ENCODE measurements at regions not wholly inside any gene's neighbourhood (a gene's known extent, or its start where the extent isn't known, plus 50 kb on each side); places are given as distances from the start of the nearest gene placed in this dataset.
A peak's percentile ranks its signal among the peaks of the same experiment; 100 is the strongest.

- no peaks in the 10 kb centered on the region for H3K9me3 ChIP-seq
- WGBS, 2 donors = 90 to 91% methylated on average over 1 of the region's 1 CpG
- no peaks in the 10 kb centered on the region for H3K27me3 ChIP-seq
- H3K36me3 ChIP-seq = no peaks in the 10 kb centered on the region
- peaks cover 0 to 31% (median 6%) of the 10 kb centered on the region in 4 donors for H3K4me1 ChIP-seq
- peak overlapping the region in 2 of 4 donors; percentile 19 to 50 for H3K27ac ChIP-seq
- DNase-seq = no peak
- intact Hi-C loops (cut with DNase I) = no loop called here
- TF ChIP-seq EP300 (IDR thresholded peaks at IDR 0.05) = no peak
- TF ChIP-seq POLR2A (IDR thresholded peaks at IDR 0.05) = no peak
- no peak for TF ChIP-seq POLR2AphosphoS5 (IDR thresholded peaks at IDR 0.05)
- TF ChIP-seq CTCF (IDR thresholded peaks at IDR 0.05) = no peak
- no peak overlapping the region for H3K4me3 ChIP-seq
Observed at GRCh38 chrX:22634751-22635150, 362.0 kb downstream of the CBLL2 start.

GRCh38 chrX:22648281-22648680 is 351.5 kb upstream of the DDX53 start:
- Histone ChIP-seq H3K9me3 (no peaks in the 10 kb centered on the region), H3K4me3 (no peak overlapping the region), H3K27ac (no peak overlapping the region), H3K27me3 (no peaks in the 10 kb centered on the region), H3K4me1 (peaks cover 0 to 19% (median 3%) of the 10 kb centered on the region in 4 donors), H3K36me3 (no peaks in the 10 kb centered on the region)
- DNase-seq = no peak
- 72 to 73% methylated on average over 6 of the region's 6 CpGs for WGBS, 2 donors
- intact Hi-C loops (cut with DNase I) = loop anchor here (10.0 kb wide), 1 partner anchor 253 kb away; no protein-coding TSS in a partner anchor
- TF ChIP-seq EP300 (IDR thresholded peaks at IDR 0.05) (no peak), POLR2AphosphoS5 (IDR thresholded peaks at IDR 0.05) (no peak), CTCF (IDR thresholded peaks at IDR 0.05) (no peak), POLR2A (IDR thresholded peaks at IDR 0.05) (no peak)

GRCh38 chrX:22650691-22651090 is 349.1 kb upstream of the DDX53 start:
- Histone ChIP-seq H3K9me3 (no peaks in the 10 kb centered on the region), H3K4me3 (no peak overlapping the region), H3K27ac (peak overlapping the region in 2 of 4 donors; percentile 16 to 76), H3K27me3 (no peaks in the 10 kb centered on the region), H3K4me1 (peaks cover 0 to 18% (median 3%) of the 10 kb centered on the region in 4 donors), H3K36me3 (no peaks in the 10 kb centered on the region)
- 86 to 88% methylated on average over 5 of the region's 5 CpGs for WGBS, 2 donors
- intact Hi-C loops (cut with DNase I) = no loop called here
- TF ChIP-seq POLR2A (IDR thresholded peaks at IDR 0.05) = no peak
- peak in 1 of 4 donors; percentile 14 for TF ChIP-seq EP300 (IDR thresholded peaks at IDR 0.05)
- DNase-seq = no peak

- Histone ChIP-seq H3K27me3 (no peaks in the 10 kb centered on the region), H3K4me3 (no peak overlapping the region), H3K36me3 (no peaks in the 10 kb centered on the region), H3K4me1 (peaks cover 0 to 18% (median 3%) of the 10 kb centered on the region in 4 donors), H3K9me3 (no peaks in the 10 kb centered on the region), H3K27ac (peak overlapping the region in 3 of 4 donors; percentile 65 to 76 (median 74))
- TF ChIP-seq POLR2AphosphoS5 (IDR thresholded peaks at IDR 0.05) (no peak), POLR2A (IDR thresholded peaks at IDR 0.05) (no peak), EP300 (IDR thresholded peaks at IDR 0.05) (no peak), CTCF (IDR thresholded peaks at IDR 0.05) (no peak)
- no peak for DNase-seq
- intact Hi-C loops (cut with DNase I) = no loop called here
- WGBS, 2 donors = 10 to 49% methylated on average over 6 of the region's 6 CpGs
Observed at GRCh38 chrX:22652596-22652995, 347.2 kb upstream of the DDX53 start.

GRCh38 chrX:22660756-22661155 is 339.0 kb upstream of the DDX53 start:
- H3K27me3 ChIP-seq = no peaks in the 10 kb centered on the region
- no peaks in the 10 kb centered on the region for H3K9me3 ChIP-seq
- intact Hi-C loops (cut with DNase I) = no loop called here
- TF ChIP-seq POLR2A (IDR thresholded peaks at IDR 0.05) (no peak), POLR2AphosphoS5 (IDR thresholded peaks at IDR 0.05) (no peak), CTCF (IDR thresholded peaks at IDR 0.05) (no peak), EP300 (IDR thresholded peaks at IDR 0.05) (no peak)
- no peak overlapping the region for H3K4me3 ChIP-seq
- WGBS, 2 donors = 72 to 81% methylated on average over 2 of the region's 2 CpGs
- no peak for DNase-seq
- H3K4me1 ChIP-seq = no peaks in the 10 kb centered on the region
- no peaks in the 10 kb centered on the region for H3K36me3 ChIP-seq
- no peak overlapping the region for H3K27ac ChIP-seq

All from sigmoid colon (tissue), 6 donors.